ENCODE measurements at regions not wholly inside any gene's neighbourhood (a gene's known extent, or its start where the extent isn't known, plus 50 kb on each side); places are given as distances from the start of the nearest gene placed in this dataset.

GRCh38 chr5:133708331-133708850 lies 96.0 kb upstream of the FSTL4 start:
- FAIRE-seq, result no peak
- 44 to 67% (median 47%) methylated on average over 3 of the region's 3 CpGs for WGBS, 3 donors
- no peaks in the 10 kb centered on the region for H3K9me3 ChIP-seq (ENCODE audit: control insufficient read depth in 2 of 2, insufficient read depth in 1 of 2, low read depth in 1 of 2, low read length in 1 of 2)

GRCh38 chr5:133707629-133708028 lies 95.3 kb upstream of the FSTL4 start:
- Histone ChIP-seq H3K9me3 (ENCODE audit: control insufficient read depth in 2 of 2, insufficient read depth in 1 of 2, low read depth in 1 of 2, low read length in 1 of 2) (no peaks in the 10 kb centered on the region), H3K27ac (ENCODE audit: low read depth in 1 of 3, low read length in 2 of 3) (no peak overlapping the region), H3K36me3 (ENCODE audit: control insufficient read depth in 3 of 3, insufficient read depth in 2 of 3, low read depth in 1 of 3, low read length in 3 of 3) (no peaks in the 10 kb centered on the region), H3K4me3 (ENCODE audit: low read depth in 1 of 3, low read length in 3 of 3) (no peak overlapping the region), H3K4me1 (ENCODE audit: control insufficient read depth in 3 of 3, insufficient read depth in 2 of 3, low read depth in 1 of 3, low read length in 2 of 3) (no peaks in the 10 kb centered on the region), H3K27me3 (ENCODE audit: control insufficient read depth in 3 of 3, insufficient read depth in 3 of 3, low read length in 3 of 3) (peaks cover 0 to 2% (median 0%) of the 10 kb centered on the region in 3 donors)
- FAIRE-seq (no peak), DNase-seq (no peak)
- 33 to 56% (median 35%) methylated on average over 2 of the region's 2 CpGs for WGBS, 3 donors

More at GRCh38 chr5:133708331-133708850, 96.0 kb upstream of the FSTL4 start:
- Histone ChIP-seq H3K4me1 (ENCODE audit: control insufficient read depth in 3 of 3, insufficient read depth in 2 of 3, low read depth in 1 of 3, low read length in 2 of 3) (no peaks in the 10 kb centered on the region), H3K36me3 (ENCODE audit: control insufficient read depth in 3 of 3, insufficient read depth in 2 of 3, low read depth in 1 of 3, low read length in 3 of 3) (no peaks in the 10 kb centered on the region), H3K4me3 (ENCODE audit: low read depth in 1 of 3, low read length in 3 of 3) (no peak overlapping the region), H3K27me3 (ENCODE audit: control insufficient read depth in 3 of 3, insufficient read depth in 3 of 3, low read length in 3 of 3) (peaks cover 0 to 2% (median 0%) of the 10 kb centered on the region in 3 donors), H3K27ac (ENCODE audit: low read depth in 1 of 3, low read length in 2 of 3) (no peak overlapping the region)
- DNase-seq, result no peak

- WGBS, 3 donors, result 70 to 80% (median 72%) methylated on average over 10 of the region's 10 CpGs
- no peaks in the 10 kb centered on the region for H3K27me3 ChIP-seq (ENCODE audit: control insufficient read depth in 3 of 3, insufficient read depth in 3 of 3, low read length in 3 of 3)
- no peaks in the 10 kb centered on the region for H3K4me1 ChIP-seq (ENCODE audit: control insufficient read depth in 3 of 3, insufficient read depth in 2 of 3, low read depth in 1 of 3, low read length in 2 of 3)
- no peak for DNase-seq
- no peak overlapping the region for H3K27ac ChIP-seq (ENCODE audit: low read depth in 1 of 3, low read length in 2 of 3)
- H3K36me3 ChIP-seq (ENCODE audit: control insufficient read depth in 3 of 3, insufficient read depth in 2 of 3, low read depth in 1 of 3, low read length in 3 of 3), result no peaks in the 10 kb centered on the region
- no peak for FAIRE-seq
- no peaks in the 10 kb centered on the region for H3K9me3 ChIP-seq (ENCODE audit: control insufficient read depth in 2 of 2, insufficient read depth in 1 of 2, low read depth in 1 of 2, low read length in 1 of 2)
- H3K4me3 ChIP-seq (ENCODE audit: low read depth in 1 of 3, low read length in 3 of 3), result no peak overlapping the region
Measured at GRCh38 chr5:133706506-133707430, 94.4 kb upstream of the FSTL4 start.

GRCh38 chr5:133705331-133705730 lies 93.0 kb upstream of the FSTL4 start:
- no peak for FAIRE-seq
- no peak for DNase-seq
- no peaks in the 10 kb centered on the region for H3K27me3 ChIP-seq (ENCODE audit: control insufficient read depth in 3 of 3, insufficient read depth in 3 of 3, low read length in 3 of 3)
- H3K36me3 ChIP-seq (ENCODE audit: control insufficient read depth in 3 of 3, insufficient read depth in 2 of 3, low read depth in 1 of 3, low read length in 3 of 3), result no peaks in the 10 kb centered on the region
- no peaks in the 10 kb centered on the region for H3K4me1 ChIP-seq (ENCODE audit: control insufficient read depth in 3 of 3, insufficient read depth in 2 of 3, low read depth in 1 of 3, low read length in 2 of 3)
- no peak overlapping the region for H3K4me3 ChIP-seq (ENCODE audit: low read depth in 1 of 3, low read length in 3 of 3)
- H3K9me3 ChIP-seq (ENCODE audit: control insufficient read depth in 2 of 2, insufficient read depth in 1 of 2, low read depth in 1 of 2, low read length in 1 of 2), result no peaks in the 10 kb centered on the region
- H3K27ac ChIP-seq (ENCODE audit: low read depth in 1 of 3, low read length in 2 of 3), result no peak overlapping the region
- WGBS, 3 donors, result 69 to 83% (median 76%) methylated on average over 3 of the region's 3 CpGs

- Histone ChIP-seq H3K27me3 (ENCODE audit: control insufficient read depth in 3 of 3, insufficient read depth in 3 of 3, low read length in 3 of 3) (no peaks in the 10 kb centered on the region), H3K9me3 (ENCODE audit: control insufficient read depth in 2 of 2, insufficient read depth in 1 of 2, low read depth in 1 of 2, low read length in 1 of 2) (no peaks in the 10 kb centered on the region), H3K36me3 (ENCODE audit: control insufficient read depth in 3 of 3, insufficient read depth in 2 of 3, low read depth in 1 of 3, low read length in 3 of 3) (no peaks in the 10 kb centered on the region), H3K4me1 (ENCODE audit: control insufficient read depth in 3 of 3, insufficient read depth in 2 of 3, low read depth in 1 of 3, low read length in 2 of 3) (no peaks in the 10 kb centered on the region), H3K4me3 (ENCODE audit: low read depth in 1 of 3, low read length in 3 of 3) (no peak overlapping the region), H3K27ac (ENCODE audit: low read depth in 1 of 3, low read length in 2 of 3) (no peak overlapping the region)
- WGBS, 3 donors, result 64 to 75% (median 65%) methylated on average over 2 of the region's 2 CpGs
- FAIRE-seq, result no peak
- DNase-seq, result no peak
Measured at GRCh38 chr5:133704411-133704810, 92.1 kb upstream of the FSTL4 start.

GRCh38 chr5:133703935-133704334 lies 91.6 kb upstream of the FSTL4 start:
- 61 to 80% (median 62%) methylated on average over 1 of the region's 1 CpG for WGBS, 3 donors
- Histone ChIP-seq H3K27ac (ENCODE audit: low read depth in 1 of 3, low read length in 2 of 3) (no peak overlapping the region), H3K27me3 (ENCODE audit: control insufficient read depth in 3 of 3, insufficient read depth in 3 of 3, low read length in 3 of 3) (no peaks in the 10 kb centered on the region), H3K4me1 (ENCODE audit: control insufficient read depth in 3 of 3, insufficient read depth in 2 of 3, low read depth in 1 of 3, low read length in 2 of 3) (no peaks in the 10 kb centered on the region), H3K4me3 (ENCODE audit: low read depth in 1 of 3, low read length in 3 of 3) (no peak overlapping the region), H3K9me3 (ENCODE audit: control insufficient read depth in 2 of 2, insufficient read depth in 1 of 2, low read depth in 1 of 2, low read length in 1 of 2) (no peaks in the 10 kb centered on the region), H3K36me3 (ENCODE audit: control insufficient read depth in 3 of 3, insufficient read depth in 2 of 3, low read depth in 1 of 3, low read length in 3 of 3) (no peaks in the 10 kb centered on the region)
- FAIRE-seq, result no peak
- no peak for DNase-seq

GRCh38 chr5:133702791-133703770 lies 90.7 kb upstream of the FSTL4 start:
- Histone ChIP-seq H3K4me3 (ENCODE audit: low read depth in 1 of 3, low read length in 3 of 3) (no peak overlapping the region), H3K9me3 (ENCODE audit: control insufficient read depth in 2 of 2, insufficient read depth in 1 of 2, low read depth in 1 of 2, low read length in 1 of 2) (no peaks in the 10 kb centered on the region), H3K36me3 (ENCODE audit: control insufficient read depth in 3 of 3, insufficient read depth in 2 of 3, low read depth in 1 of 3, low read length in 3 of 3) (no peaks in the 10 kb centered on the region), H3K4me1 (ENCODE audit: control insufficient read depth in 3 of 3, insufficient read depth in 2 of 3, low read depth in 1 of 3, low read length in 2 of 3) (no peaks in the 10 kb centered on the region), H3K27ac (ENCODE audit: low read depth in 1 of 3, low read length in 2 of 3) (no peak overlapping the region), H3K27me3 (ENCODE audit: control insufficient read depth in 3 of 3, insufficient read depth in 3 of 3, low read length in 3 of 3) (no peaks in the 10 kb centered on the region)
- DNase-seq (no peak), FAIRE-seq (no peak)
- WGBS, 3 donors, result 73 to 84% (median 76%) methylated on average over 15 of the region's 15 CpGs

GRCh38 chr5:133701871-133702270 lies 89.5 kb upstream of the FSTL4 start:
- Histone ChIP-seq H3K27me3 (ENCODE audit: control insufficient read depth in 3 of 3, insufficient read depth in 3 of 3, low read length in 3 of 3) (no peaks in the 10 kb centered on the region), H3K27ac (ENCODE audit: low read depth in 1 of 3, low read length in 2 of 3) (no peak overlapping the region), H3K9me3 (ENCODE audit: control insufficient read depth in 2 of 2, insufficient read depth in 1 of 2, low read depth in 1 of 2, low read length in 1 of 2) (no peaks in the 10 kb centered on the region), H3K4me3 (ENCODE audit: low read depth in 1 of 3, low read length in 3 of 3) (no peak overlapping the region), H3K36me3 (ENCODE audit: control insufficient read depth in 3 of 3, insufficient read depth in 2 of 3, low read depth in 1 of 3, low read length in 3 of 3) (no peaks in the 10 kb centered on the region), H3K4me1 (ENCODE audit: control insufficient read depth in 3 of 3, insufficient read depth in 2 of 3, low read depth in 1 of 3, low read length in 2 of 3) (no peaks in the 10 kb centered on the region)
- WGBS, 3 donors, result 81 to 86% (median 83%) methylated on average over 4 of the region's 4 CpGs
- DNase-seq, result no peak
- no peak for FAIRE-seq
